EL (cell line): ENCODE measurements at regions not wholly inside any gene's neighbourhood (a gene's known extent, or its start where the extent isn't known, plus 50 kb on each side); places are given as distances from the start of the nearest gene placed in this dataset.

Experiments used
- DNase-seq: peaks from one replicate; pipeline ENCODE4 v3.0.0-alpha.2; 2016

DNA sequence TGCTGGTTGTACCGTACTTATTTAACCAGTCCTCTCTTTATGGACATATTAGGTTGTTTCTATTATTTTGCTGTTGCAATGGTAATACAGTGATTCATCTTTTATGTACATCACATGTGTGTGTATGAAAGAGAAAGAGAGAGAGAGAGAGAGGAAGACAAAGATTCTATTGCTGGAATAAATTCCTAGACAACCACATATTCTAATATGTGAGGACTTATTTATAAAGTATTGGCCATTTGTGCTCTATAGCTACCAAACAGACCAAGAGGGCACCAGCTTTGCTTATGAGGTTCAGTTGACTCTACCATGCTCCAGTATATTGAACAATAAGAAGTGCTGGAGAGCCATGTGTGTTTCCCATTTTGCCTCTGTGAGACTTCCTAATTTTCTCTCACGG, 513.5 kb downstream of the DMAC1 start:
- no peak for DNase-seq

DNA sequence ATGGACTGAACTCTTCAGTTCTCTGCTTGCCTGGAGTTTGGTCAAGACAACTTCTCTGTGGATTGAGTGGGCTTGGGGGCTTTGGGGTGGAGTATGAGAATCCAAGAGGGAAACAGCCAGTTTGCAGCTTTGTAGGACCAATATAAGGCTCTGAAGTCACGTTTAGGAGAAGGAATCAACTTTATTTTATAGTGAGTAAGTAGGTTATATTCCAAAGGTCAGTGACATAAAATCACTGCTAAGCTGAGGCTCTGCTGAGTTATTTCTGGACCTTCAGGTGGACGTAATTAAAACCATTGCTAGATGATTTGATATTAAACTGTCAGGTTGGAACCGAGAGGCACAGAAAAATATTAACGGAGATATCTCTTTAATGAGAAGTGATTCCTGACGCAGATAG, 514.4 kb downstream of the DMAC1 start:
- DNase-seq, result no peak

DNA sequence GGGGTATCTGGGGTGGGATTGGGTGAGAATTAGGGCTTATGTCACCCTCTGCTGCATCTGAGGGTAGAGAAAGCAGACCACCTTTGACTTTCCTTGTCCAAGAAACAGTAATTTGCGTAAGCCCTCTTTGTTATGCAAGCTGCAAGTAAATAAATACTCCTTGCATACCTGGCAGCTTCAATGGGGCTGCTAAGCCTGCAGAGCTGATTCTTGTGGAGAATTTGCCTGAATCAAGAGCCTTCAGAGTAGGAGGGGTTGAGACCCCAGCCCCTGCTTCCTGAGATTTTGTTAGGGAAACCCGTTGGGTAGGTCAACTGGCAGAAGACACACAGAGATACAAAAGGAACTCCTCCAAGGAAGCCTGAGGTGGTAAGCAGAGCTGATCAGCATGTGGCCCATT, 515.1 kb downstream of the DMAC1 start:
- DNase-seq, result no peak

DNA sequence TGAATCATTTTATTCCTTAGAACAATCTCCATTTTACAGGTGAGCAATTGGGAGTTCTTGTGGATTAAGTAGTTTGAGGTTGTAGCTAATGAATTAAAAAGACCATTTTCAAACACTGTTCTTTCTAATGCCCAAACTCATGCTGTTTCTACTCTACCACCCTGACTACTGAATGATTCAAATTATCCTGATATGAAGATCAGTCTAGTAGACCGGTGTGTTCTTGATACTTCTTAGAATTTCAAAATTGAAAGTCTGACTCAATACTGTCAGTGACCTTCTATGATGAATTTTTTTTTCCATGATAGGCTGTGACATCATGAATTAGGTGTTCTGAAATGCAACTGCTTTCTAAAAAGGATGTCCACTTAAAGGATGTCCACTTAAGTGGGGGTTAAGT, 515.5 kb downstream of the DMAC1 start:
- no peak for DNase-seq

DNA sequence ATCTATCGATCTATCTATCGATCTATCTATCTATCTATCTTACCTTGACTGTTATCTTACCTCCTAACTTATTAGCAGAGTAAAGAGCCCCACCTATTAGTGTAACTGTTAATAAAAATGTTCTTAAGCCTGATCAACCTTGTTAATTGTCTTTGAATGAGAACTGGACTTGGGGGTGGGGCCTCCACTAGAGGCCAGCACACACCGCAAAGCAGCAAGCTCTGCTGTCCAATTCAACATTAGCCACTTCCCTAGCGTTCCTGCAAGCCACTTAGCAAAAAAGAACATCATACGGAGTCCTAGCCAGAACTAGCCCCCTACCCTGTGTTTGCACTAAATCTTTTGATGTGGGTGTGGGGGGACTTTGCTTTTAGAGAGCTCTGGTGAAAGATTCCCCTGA, 515.8 kb downstream of the KDM4C start:
- peak; percentile 6 for DNase-seq

DNA sequence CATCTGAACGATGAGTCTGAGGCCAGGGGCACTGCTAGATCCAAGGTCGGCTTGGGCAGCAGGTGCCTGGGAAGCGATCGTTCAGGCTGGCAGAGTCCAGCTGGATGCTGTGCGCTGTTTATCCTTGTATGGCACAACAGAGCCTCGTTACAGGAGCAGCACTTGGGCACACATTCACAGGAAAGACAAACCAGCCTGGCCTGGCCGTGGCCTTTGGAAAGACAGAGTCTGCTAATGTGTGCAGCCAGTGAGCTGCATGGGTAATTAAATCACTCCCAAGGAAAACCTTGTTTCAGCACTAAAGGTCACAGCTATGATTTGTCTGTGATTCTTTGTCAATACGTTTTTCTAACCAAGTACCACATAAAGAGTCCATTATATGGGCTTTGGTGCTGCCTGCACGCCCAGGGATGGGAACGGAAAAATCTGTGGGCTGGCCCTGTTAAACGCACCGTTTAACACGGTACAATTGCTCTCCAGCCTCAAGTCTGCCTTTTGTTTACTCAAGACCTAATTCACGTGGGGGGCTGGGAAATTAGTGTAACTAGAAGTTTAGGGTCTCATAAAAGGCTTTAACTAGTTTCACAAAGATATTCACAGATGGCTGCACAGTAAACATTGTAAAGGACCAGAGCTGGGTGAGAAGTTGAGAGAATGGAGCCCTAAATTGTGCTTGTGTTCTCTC, 509.3 kb downstream of the KDM4C start:
- no peak for DNase-seq

DNA sequence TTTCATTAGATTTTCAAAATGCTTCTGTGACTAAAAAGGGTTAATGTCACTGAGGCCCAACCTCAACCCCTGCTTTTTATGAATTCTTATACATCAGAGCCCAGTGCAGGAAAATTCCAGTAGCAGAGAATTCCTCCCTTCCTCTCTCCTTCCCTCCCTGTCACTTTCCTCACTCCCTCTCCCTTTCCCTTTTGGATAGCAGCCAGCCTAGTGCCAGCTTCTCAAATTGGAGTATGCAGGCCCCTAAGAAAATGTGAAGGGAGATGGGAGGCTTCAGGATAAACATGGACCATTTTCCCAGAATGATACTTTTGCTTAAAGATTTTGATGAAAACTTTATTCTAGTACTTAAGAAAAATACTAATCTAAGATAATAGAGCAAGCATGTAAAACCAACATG, 507.4 kb downstream of the KDM4C start:
- no peak for DNase-seq

DNA sequence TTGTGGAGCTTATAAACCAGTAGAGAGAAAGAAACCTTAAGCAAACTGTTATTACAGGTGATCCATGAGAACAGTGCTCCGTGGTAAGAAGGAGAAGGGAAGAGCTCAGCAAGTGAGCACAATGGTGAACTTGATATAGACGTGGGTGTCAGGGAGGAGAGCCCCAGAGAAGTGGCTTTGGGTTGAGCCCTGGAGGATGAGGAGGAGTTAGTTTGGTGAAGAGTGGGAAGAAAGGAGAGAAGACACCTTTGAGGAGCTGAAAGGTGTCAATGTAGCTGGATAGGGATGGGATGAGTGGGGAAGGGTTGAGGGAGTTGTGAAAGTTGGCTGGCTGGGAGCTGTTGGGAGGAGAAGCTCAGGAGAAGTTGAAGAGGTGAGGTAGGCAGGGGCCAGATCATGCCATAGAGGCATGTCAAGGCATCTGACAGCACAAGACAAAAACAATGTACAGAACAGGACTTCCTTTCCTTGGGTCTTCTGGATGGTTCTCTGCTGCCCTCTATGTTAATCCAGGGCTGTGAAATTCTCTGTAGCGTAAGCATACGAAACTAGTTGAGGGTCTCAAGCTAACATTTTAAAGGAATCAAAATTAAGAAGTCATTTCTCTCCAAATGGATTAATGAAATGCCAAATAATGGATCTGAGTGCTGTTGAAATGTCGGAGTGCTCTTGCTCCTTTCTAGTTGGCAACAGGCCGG, 501.9 kb downstream of the KDM4C start:
- DNase-seq, result no peak

DNA sequence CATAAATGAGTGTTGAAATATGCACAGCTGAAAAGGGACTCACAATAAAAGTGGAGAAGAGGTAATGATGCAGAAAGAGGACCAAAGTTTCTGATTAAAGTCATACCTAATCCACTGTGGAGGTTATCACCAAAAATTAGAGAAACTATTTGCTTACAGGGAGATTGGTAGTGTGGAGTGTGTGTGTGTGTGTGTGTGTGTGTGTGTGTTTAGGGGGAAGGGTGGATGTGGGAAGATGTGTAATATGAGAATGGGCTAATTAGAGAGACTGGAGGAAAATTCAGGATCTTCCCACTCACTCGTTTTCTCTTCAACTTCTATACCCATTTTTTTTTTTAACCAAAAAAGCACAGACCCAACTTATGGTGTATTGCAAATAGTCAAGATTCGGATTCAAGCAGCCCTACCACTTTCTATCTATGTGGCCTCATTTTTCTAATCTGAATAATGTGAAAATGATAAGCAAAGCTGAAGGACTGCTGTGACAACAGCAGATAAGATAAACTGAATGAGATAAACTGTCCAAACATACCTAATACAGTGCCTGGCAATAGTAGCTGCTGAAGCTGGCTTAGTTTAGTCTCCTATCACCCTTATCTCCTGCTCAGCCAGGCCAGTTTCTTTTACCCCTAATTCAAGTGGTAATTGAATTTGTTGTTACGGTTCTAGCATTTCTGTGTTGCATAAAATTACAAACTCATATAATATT, 501.1 kb downstream of the KDM4C start:
- no peak for DNase-seq

DNA sequence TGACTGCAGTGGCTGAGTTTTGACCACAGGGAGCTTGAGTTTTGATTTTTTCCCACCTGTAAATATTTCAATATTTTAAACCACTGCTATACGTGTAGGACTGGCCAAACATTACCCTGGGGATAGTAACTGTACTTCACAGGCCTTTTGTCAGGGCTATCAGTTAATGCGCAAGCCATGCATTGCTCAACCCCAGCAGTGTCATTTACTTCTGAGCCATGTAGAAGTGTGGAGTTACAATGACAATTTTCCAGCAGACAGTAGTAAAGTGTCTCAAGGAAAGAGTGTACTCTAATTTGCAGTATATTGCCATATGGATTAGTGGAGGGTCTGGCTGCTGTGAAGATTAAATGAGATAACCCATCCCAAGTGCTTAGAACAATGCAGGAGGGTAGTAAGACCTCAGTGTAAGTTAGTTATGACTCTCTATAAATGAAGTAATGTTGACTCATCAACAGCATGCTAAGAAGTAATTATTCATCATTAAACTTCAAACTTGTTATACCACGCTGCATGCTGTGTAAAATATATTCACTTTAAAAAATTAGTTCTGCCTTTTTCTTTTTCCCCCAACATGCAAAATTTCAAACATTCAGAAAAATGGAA, 489.2 kb downstream of the KDM4C start:
- DNase-seq, result no peak

DNA sequence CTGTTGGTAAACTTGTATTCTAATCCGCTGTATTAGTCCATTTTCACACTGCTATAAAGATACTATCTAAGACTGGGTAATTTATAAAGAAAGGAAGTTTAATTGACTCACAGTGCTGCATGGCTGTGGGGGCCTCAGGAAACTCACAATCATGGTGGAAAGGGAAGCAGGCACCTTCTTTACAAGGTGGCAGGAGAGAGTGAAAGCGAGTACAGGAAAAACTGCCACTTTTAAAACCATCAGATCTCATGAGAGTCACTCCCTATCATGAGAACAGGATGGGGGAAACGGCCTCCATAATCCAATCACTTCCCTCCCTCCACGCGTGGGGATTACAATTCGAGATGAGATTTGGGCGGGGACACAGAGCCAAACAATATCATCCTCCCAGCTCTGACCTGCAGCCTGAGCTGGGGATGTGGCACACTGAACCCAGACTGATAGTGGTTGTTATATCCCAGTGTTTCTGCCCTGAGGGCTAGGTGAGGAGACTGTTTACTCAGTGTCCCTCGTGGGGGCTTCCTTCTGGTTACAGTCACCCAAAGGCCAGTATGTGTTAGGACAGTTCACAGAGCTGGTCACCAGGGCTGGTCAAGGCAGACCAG, 488.3 kb downstream of the KDM4C start:
- no peak for DNase-seq

DNA sequence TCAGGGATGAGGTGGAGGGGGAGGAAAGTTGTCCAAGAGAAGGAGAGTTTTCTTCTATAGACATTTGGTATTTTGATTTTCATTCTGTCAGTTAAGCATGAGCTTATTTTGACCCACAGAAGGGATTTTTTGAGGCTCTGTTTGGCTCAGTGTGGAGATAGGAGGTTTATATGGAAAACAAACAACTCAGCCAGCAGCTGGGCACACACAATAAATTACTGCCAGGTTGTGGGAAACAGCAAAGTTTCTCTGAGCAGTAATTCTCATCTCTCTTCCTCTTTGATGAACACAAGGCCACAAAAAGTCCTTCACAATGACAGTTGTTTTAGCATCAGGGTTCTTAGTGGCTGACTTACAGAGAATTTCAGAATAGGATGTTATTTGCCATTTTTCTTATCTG, 486.1 kb downstream of the KDM4C start:
- DNase-seq, result no peak

DNA sequence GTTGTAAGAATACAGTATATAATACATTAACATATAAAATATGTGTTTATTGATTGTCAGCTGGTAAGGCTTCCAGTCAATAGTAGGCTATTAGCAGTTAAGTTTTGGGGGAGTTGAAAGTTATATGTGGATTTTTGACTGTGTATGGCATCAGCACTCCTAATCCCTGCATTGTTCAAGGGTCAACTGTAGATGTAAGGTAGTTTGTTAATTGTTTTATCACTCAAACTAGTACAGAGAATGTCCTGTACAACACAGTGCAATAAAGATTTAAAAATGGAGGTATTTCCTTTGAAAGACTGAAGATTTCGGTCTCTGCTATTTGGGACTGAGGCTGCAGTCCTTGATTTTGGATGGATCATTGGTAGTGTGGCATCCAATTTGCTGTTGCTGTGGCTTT, 484.4 kb downstream of the KDM4C start:
- DNase-seq, result no peak

DNA sequence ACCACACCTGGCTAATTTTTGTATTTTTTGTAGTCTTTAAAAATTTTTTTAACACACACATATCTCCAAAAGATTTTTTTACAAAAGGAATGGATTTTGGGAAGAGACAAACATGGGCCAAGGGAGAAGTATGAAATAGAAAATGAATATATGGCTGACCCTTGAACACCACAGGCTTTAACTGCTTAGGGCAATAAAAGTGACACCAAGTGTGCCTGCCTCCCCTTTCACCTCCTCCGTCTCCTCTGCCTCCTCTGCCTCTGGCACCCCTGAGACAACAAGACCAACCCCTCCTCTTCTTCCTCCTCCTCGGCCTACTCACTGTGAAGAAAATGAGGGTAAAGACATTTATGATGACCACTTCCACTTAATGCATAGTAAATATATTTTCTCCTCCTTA, 483.9 kb downstream of the KDM4C start:
- no peak for DNase-seq

DNA sequence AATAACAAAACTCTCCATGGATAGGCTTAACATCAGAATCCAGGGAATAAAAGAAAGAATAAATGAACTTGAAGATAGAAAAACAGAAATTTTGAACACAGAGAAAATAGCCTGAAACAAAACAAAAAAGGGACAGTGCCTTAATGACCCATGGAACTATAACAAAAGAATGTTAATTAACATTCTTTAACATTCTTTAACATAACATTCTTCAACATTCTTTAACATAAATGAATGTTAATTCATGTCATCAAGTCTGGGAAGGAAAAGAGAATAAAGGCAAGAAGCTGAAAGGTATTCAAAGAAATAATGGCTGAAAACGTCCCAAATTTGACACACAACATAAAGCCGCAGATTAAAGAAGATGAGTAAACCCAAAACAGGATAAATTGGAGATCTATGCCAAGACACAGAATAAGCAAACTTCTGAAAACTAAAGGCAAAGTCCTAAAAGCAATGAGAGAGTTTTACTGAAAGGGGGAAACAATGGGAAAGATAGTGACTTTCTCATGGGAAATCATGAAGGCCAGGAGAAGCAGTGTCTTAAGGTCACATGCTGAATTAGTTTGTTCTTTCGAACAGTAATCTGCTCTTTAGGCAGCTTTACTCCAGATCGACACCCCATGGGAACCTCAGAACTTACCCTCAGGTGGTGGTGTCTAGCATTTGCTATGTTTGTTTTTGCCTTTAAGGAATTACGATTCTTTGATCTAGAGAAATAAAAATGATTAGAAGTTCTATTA, 483.0 kb downstream of the KDM4C start:
- no peak for DNase-seq

DNA sequence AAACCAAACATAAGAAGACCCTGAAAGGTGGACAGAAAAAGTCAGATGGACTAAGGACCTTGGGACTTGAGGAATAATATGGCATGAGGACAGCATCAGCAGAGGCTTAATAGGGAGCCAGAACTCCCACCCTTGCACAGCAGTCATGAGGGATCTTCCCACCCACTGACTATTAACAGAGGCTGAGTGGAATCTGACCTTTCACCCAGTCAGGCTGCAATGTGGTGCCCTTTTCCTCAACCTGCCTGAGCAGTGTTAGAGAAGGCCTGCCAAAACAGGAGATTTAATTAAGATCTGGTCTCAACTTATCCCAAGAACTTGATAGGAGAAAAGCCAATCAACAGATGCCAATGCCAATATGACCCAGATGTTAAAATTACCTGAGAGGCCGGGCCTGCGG, 481.9 kb downstream of the KDM4C start:
- no peak for DNase-seq

DNA sequence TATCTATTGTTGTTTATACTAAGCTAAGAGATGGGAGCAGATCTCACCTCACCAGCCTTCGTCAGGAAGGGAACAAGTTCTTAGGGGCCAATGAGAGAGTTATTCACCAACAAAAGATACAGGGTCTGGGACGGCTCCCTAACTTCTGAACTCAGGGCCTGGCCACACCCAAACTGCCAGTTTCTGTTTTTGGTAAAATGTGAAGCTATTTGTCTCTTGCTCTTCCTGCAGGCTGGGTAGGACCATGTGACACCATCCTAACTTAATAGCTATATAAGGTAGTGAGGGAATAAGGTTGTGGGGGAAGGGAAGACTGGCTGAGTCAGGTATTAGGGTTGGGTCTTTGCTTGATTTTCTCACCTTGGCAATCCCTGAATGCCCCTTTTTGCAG, 480.5 kb downstream of the KDM4C start:
- DNase-seq, result no peak

DNA sequence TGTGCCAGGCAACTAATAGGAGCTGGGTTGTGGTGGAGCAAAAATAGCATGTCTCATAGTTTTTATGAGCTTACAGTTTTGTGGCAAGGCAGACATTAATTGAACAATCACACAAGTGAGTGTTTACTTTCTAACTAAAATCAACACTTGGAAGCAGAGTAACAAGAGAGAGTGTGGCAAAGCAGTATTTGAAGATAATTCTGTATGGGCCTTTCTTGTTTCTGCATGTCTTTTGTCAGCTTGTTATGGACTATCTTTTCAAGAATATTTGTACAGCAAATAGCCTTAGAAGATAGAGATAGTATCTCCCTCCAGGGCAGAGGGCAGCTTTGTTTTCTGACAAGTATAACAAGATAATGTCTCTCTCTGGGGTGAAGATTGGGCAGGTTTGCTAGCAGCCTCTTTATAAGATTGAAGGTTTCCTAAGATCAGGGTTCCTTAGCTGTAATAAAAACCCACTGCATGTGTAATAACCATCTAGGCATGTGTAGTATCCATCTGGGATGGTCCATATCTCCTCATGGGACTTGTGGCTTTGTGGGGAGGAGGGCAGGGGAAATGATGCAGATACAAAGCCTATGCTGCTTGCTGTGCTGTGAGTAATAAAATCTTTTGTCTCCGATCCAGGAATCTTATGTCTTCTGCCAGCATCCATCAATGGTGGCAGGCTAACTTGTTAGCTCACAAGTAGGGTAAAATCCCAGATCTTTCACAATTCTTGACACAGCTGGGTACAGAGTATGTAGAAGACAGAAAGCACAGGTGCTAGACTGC, 479.9 kb downstream of the KDM4C start:
- no peak for DNase-seq

DNA sequence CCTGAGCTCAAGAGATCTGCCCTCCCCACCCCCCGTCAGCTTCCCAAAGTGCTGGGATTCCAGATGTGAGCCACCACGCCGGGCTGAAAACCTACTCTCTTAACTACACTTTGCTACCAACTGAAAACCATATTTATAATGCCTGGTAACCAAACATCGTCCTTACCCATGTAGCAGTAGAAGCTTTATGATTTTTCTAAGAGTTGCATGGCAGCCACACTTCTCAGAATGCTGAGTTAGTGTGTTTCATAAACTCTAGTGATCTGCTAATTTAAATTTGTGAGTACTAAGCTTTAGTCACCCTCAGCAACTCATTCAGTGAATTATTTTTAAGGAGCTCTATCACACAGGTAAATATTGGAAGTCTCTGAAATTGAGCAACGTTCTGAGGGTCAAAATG, 478.4 kb downstream of the KDM4C start:
- no peak for DNase-seq

DNA sequence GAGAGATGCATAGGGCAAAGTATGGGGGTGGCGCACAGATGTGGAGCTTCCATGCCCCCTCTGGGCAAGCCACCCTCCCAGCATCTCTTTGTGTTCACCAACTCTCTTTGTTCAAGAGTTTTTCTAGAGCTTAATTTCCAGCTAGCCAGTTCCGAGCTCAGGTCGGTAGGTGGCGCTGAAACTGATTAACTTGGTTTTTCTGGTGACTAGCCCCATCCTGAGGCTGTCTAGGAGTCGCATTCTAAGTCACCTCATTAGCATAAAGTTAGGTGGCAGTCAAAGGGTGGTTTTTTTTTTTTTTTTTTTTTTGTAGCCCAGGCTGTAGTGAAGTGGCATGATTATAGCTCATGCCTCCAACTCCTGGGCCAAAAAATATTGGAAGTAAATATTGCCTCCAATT, 476.4 kb downstream of the KDM4C start:
- DNase-seq, result peak; percentile 46

DNA sequence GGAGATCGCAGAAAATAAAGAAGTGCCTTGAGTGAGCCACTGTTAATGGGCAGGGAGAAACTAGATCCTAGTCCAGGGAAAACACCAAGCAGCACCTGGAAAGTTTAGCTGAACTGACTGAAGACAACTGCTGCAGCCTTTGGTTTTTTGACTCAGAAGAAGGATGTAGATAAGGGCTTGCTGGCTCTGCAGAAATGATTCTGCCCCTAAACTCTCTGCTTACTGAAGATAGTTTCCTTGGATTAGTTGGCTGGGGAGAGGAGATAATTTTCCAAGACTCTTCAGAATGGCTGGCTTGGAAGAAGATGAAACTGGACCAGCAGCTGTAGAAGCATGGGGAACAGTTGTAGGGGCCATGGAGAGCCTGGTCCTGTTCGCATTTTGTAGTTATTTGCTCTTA, 471.8 kb downstream of the KDM4C start:
- no peak for DNase-seq

DNA sequence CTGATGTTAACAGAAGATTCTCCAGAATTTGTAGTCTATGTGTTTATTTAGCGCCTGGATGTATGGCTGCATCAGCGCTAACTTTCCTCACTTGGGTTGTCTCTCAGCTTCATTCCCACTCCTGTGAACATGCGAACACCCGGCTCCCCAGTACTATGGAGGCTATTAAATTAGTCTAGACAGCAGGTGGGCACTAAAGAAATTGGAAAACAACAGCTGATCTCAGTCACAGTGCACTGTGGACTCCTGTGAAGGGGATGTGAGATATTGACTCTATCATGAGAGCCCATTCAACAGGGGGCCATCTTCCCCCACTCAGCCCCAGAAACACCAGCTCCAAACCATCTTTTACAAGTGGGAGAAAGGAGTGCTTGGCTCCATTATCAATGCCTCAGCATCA, 471.0 kb downstream of the KDM4C start:
- DNase-seq, result no peak
